ENCODE measurements at regions not wholly inside any gene's neighbourhood (a gene's known extent, or its start where the extent isn't known, plus 50 kb on each side); places are given as distances from the start of the nearest gene placed in this dataset.

DNA sequence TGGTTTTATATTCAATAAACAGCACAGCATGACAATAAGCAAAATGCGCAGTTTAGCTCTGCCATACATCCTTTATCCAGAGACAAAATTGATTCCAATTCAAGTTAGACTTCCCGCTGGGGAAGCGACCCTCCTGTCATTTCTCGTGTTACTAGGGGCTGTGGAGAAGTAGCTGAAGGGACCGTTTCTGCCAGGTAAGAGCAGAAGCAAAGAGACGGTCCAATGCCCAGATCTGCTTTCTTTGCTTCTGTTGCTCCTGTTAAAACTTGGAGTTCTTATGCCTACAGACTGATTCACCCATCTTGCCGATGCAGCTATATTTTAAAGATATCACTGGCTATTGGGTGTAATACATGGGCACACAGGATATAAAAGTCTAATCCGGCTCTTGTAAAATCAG, 156.8 kb upstream of the AVPR1A start:
- Histone ChIP-seq H3K4me2 (replicated peaks; ENCODE audit: low read depth, low read length, poor library complexity, severe bottlenecking) (no peak overlapping the region), H3K27ac (ENCODE audit: low read length in 2 of 2) (no peak overlapping the region), H3K4me3 (ENCODE audit: control extremely low read depth in 1 of 5, extremely low read depth in 1 of 5, insufficient read depth in 1 of 5, low read depth in 2 of 5, low read length in 4 of 5) (no peak overlapping the region), H2AFZ (ENCODE audit: insufficient read depth, low read depth, low read length, poor library complexity, severe bottlenecking) (no peak overlapping the region), H3K9ac (ENCODE audit: low read length) (no peak overlapping the region), H3K27me3 (replicated peaks in 1 of 4; ENCODE audit: control extremely low read depth in 1 of 4, control insufficient read depth in 3 of 4, insufficient read depth in 4 of 4, low read length in 3 of 4) (no peaks in the 10 kb centered on the region), H3K4me1 (ENCODE audit: control insufficient read depth in 2 of 2, insufficient read depth in 2 of 2, low read length in 2 of 2) (no peaks in the 10 kb centered on the region), H4K20me1 (ENCODE audit: control insufficient read depth, insufficient read depth, low read length, poor library complexity, severe bottlenecking) (no peaks in the 10 kb centered on the region), H3K9me3 (ENCODE audit: control extremely low read depth in 1 of 3, control insufficient read depth in 2 of 3, insufficient read depth in 1 of 3, low read length in 2 of 3) (peaks cover 0 to 5% (median 0%) of the 10 kb centered on the region in 3 donors), H3K79me2 (ENCODE audit: control insufficient read depth, insufficient read depth, low read length) (no peaks in the 10 kb centered on the region), H3K36me3 (replicated peaks in 1 of 2; ENCODE audit: control extremely low read depth in 1 of 2, control insufficient read depth in 1 of 2, extremely low read depth in 1 of 2, insufficient read depth in 2 of 2, low read length in 1 of 2) (no peaks in the 10 kb centered on the region)
- no peaks in the 10 kb centered on the region for H3K4me1 Mint-ChIP-seq
- no peak overlapping the region for H3K4me3 Mint-ChIP-seq
- ChIA-PET POLR2A (no interaction called here), CTCF (no interaction called here)
- no peak for TF ChIP-seq EZH2 (IDR thresholded peaks at IDR 0.05; ENCODE audit: borderline replicate concordance, insufficient read depth, low read depth, low read length, poor library complexity, severe bottlenecking)
- TF ChIP-seq, protein P1, sequence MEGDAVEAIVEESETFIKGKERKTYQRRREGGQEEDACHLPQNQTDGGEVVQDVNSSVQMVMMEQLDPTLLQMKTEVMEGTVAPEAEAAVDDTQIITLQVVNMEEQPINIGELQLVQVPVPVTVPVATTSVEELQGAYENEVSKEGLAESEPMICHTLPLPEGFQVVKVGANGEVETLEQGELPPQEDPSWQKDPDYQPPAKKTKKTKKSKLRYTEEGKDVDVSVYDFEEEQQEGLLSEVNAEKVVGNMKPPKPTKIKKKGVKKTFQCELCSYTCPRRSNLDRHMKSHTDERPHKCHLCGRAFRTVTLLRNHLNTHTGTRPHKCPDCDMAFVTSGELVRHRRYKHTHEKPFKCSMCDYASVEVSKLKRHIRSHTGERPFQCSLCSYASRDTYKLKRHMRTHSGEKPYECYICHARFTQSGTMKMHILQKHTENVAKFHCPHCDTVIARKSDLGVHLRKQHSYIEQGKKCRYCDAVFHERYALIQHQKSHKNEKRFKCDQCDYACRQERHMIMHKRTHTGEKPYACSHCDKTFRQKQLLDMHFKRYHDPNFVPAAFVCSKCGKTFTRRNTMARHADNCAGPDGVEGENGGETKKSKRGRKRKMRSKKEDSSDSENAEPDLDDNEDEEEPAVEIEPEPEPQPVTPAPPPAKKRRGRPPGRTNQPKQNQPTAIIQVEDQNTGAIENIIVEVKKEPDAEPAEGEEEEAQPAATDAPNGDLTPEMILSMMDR (IDR thresholded peaks at IDR 0.05): no peak
- ATAC-seq (ENCODE audit: low read depth): no peak
- 100% methylated on average over 5 of the region's 8 CpGs for WGBS (ENCODE audit: insufficient coverage)
- intact Hi-C loops (cut with micrococcal nuclease): no loop called here
- H3K9me3 Mint-ChIP-seq (ENCODE audit: insufficient read depth): no peaks in the 10 kb centered on the region
- H3K27ac Mint-ChIP-seq: no peak overlapping the region
- DNase-seq: no peak
- H3K27me3 Mint-ChIP-seq: no peaks in the 10 kb centered on the region

DNA sequence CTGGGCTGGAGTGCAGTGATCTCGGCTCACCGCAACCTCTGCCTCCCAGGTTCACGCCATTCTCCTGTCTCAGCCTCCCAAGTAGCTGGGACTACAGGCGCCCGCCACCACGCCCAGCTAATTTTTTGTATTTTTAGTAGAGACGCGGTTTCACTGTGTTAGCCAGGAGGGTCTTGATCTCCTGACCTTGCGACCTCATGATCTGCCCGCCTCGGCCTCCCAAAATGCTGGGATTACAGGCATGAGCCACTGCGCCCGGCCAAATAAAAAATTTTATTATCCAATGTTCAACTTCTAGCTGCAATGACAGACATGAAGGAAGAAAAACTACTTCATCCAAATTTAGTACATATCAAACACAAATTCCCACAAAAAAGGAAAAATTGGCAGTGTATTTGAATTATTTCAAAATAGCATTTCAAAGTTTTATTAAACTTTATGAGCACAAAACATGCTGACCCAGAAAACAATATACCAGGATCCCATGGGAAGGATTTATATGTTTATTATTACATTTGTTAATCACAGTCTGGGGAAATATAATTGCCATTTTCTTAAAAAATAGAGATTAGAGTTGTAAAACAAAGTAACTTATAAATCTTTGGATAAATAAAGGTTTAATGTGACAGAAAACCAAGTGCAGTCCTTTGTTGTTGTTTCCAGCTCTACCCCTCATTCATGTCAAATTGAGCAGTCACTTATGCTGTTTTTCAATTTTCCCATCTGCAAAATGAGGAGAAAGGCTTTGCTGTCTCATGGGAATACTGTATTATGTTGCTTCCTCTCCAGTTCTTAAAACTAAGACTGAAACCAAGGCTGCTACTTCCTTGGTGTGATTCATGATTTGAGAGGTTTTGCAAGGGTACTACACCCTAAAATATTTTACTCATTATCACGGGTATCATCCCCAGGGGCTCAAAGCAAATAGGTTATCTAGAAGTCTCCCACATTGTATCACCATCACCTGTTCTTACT, 155.2 kb upstream of the AVPR1A start:
- intact Hi-C loops (cut with micrococcal nuclease): no loop called here
- H4K20me1 ChIP-seq (ENCODE audit: control insufficient read depth, insufficient read depth, low read length, poor library complexity, severe bottlenecking): no peaks in the 10 kb centered on the region
- H3K4me1 Mint-ChIP-seq: no peaks in the 10 kb centered on the region
- H3K4me2 ChIP-seq (replicated peaks; ENCODE audit: low read depth, low read length, poor library complexity, severe bottlenecking): no peak overlapping the region
- no peaks in the 10 kb centered on the region for H3K36me3 ChIP-seq (replicated peaks in 1 of 2; ENCODE audit: control extremely low read depth in 1 of 2, control insufficient read depth in 1 of 2, extremely low read depth in 1 of 2, insufficient read depth in 2 of 2, low read length in 1 of 2)
- TF ChIP-seq EZH2 (IDR thresholded peaks at IDR 0.05; ENCODE audit: borderline replicate concordance, insufficient read depth, low read depth, low read length, poor library complexity, severe bottlenecking): no peak
- TF ChIP-seq, protein P1 (IDR thresholded peaks at IDR 0.05): no peak
- WGBS (ENCODE audit: insufficient coverage): 97% methylated on average over 9 of the region's 14 CpGs
- H3K27ac Mint-ChIP-seq: no peak overlapping the region
- DNase-seq (no peak), ATAC-seq (ENCODE audit: low read depth) (no peak)
- H3K9me3 Mint-ChIP-seq (ENCODE audit: insufficient read depth): no peaks in the 10 kb centered on the region
- H3K27me3 ChIP-seq (replicated peaks in 1 of 4; ENCODE audit: control extremely low read depth in 1 of 4, control insufficient read depth in 3 of 4, insufficient read depth in 4 of 4, low read length in 3 of 4): no peaks in the 10 kb centered on the region
- ChIA-PET POLR2A (no interaction called here), CTCF (no interaction called here)
- peaks cover 0 to 5% (median 0%) of the 10 kb centered on the region in 3 donors for H3K9me3 ChIP-seq (ENCODE audit: control extremely low read depth in 1 of 3, control insufficient read depth in 2 of 3, insufficient read depth in 1 of 3, low read length in 2 of 3)
- no peak overlapping the region for H3K27ac ChIP-seq (ENCODE audit: low read length in 2 of 2)
- H3K4me3 ChIP-seq (ENCODE audit: control extremely low read depth in 1 of 5, extremely low read depth in 1 of 5, insufficient read depth in 1 of 5, low read depth in 2 of 5, low read length in 4 of 5): no peak overlapping the region
- no peaks in the 10 kb centered on the region for H3K4me1 ChIP-seq (ENCODE audit: control insufficient read depth in 2 of 2, insufficient read depth in 2 of 2, low read length in 2 of 2)
- H3K27me3 Mint-ChIP-seq: no peaks in the 10 kb centered on the region
- no peaks in the 10 kb centered on the region for H3K79me2 ChIP-seq (ENCODE audit: control insufficient read depth, insufficient read depth, low read length)
- no peak overlapping the region for H3K4me3 Mint-ChIP-seq
- H2AFZ ChIP-seq (ENCODE audit: insufficient read depth, low read depth, low read length, poor library complexity, severe bottlenecking): no peak overlapping the region
- H3K9ac ChIP-seq (ENCODE audit: low read length): no peak overlapping the region

All from B cell (primary cell).